NCI-H226 (cell line): ENCODE measurements at regions not wholly inside any gene's neighbourhood (a gene's known extent, or its start where the extent isn't known, plus 50 kb on each side); places are given as distances from the start of the nearest gene placed in this dataset.
"Not testable (repeated sequence)": the region's sequence is repeated elsewhere in the genome, so short reads cannot be mapped to it uniquely, and the experiment has no call there.

ENCODE experiments used
- DNase-seq: peaks from one replicate; pipeline ENCODE4 v3.0.0-alpha.2; 2015

- DNase-seq: no peak
Observed at GRCh38 chr16:52725461-52725860, 178.5 kb upstream of the TOX3 start.

- DNase-seq: no peak
Observed at GRCh38 chr16:52725043-52725442, 178.1 kb upstream of the TOX3 start.

- DNase-seq: no peak
Observed at GRCh38 chr16:52721331-52721730, 174.4 kb upstream of the TOX3 start.

DNA sequence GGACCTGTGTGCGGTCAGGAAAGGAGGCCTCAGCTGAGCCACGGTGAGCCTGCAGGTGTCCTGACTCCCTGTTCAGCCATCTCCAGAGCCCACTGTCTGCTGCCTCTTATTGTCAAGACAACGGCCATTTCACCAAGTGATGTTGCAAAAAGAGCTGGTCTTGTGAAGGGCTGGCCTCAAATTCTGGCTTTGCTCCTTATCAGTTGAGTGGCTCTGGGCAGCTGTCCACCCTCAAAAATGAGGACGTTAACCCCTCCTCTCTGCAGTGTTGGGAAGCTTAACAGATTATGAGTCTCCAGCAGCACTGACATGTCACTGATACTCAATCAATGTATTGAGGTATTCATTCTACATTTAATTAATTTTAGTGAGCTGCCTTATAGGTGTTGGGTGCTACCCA lies 171.1 kb upstream of the TOX3 start:
- no peak for DNase-seq

GRCh38 chr16:52713740-52714139 lies 166.8 kb upstream of the TOX3 start:
- DNase-seq: no peak

DNA sequence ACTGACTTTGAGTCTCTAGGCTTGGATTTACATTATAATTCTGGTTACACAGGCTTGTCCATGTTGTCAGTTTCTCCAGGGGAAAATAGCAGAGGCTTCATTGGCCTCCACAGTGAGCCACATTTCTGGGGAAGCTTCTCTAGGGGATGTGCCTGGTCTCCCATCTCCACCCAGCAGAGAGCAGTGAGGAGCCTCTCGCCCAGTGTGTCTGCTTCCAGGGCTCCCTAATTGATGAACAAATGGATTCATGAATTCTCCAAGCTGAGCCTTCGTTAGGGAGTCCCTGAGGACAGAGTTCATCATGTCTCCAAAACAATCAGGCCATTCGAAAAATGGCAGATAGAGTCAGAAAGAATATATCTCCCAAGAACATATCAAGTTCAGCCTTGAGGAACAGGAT lies 162.4 kb upstream of the TOX3 start:
- DNase-seq: no peak

DNA sequence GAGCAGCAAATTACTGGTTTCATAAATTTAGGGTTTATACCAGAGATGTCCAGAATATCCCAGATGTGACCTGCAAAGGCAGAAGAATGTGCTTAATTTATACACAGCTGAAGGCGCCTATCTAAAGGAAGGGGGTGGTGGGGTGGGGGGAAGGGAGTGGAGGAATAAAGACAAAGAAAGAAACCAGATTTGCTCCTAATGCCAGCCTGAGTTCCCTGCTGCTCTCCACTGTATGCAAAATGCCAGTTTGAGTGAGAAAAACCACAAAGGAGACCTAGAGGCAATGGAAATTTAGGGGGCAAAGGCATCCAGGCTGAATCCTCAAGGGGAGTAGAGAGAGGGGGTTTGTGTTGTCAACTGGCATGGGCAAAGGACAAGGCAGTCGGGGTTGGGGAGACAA lies 161.5 kb upstream of the TOX3 start:
- no peak for DNase-seq

DNA sequence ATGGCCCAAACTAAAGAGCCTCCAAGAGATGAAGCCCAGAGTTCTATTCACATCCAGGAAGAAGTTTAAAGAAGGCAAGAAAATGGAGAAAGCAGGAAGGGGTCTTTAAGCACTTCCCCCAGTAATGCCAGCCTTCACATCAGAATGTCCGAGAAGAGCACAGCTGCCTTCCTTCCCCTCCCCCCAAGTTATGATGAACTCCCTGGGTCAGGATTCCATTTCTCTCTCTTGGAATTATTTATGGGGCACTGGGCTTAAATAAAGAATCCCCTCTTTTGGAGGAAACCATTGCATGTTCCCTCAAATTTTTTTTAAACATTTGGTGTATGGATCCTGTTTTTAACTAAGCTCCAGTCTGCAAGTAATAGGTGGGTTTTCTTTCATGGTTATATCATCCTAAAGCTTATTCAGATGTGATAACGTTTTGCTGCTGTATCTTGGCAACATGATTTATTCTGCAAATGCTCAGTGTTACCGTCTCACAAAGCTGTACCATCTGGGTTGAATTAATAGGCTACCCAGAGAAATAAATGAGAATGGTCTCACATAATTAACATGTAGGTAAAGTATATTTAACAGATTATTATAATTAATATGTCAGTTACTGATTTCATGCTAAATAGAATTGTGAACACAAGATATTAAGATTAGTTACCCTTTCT lies 160.9 kb upstream of the TOX3 start:
- no peak for DNase-seq

DNA sequence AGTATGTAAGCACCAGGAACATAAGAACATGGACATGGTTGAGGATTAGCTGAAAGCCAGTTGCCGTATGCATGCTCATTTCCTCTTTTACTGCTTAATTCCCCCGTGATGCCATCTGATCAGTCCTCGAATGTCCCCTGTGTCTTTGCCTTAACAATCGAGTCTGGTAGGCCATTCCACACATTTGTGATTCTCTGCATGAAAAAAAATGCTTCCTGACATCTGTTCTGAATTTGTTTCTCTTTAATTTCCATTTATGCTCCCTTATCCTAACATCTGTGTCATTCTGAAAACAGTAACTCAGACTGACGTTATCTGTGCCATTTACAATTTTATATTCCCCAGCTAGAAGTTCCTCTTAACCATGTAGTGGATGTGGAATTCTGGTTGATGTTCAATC lies 158.2 kb upstream of the TOX3 start:
- DNase-seq: no peak

DNA sequence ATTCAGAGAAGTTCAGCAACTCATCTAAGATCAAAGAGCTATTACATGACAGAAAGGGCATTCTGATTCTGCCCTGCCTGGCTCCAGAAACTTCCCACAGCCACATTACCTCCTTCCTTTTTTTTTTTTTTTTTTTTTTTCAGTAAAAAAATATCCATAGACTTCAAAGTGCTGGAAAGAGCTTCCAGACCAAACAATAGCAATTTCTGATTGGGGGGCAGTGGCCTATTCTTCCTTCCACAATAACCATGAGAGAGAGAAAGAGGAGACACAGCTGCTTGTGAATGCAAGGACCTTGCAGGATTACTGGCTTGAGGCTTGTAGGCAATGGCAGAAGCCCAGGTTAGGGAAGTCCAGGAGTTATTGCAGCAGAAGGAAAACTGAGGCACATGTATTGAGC lies 151.0 kb upstream of the TOX3 start:
- DNase-seq: no peak

GRCh38 chr16:52696126-52696525 lies 149.2 kb upstream of the TOX3 start:
- no peak for DNase-seq

DNA sequence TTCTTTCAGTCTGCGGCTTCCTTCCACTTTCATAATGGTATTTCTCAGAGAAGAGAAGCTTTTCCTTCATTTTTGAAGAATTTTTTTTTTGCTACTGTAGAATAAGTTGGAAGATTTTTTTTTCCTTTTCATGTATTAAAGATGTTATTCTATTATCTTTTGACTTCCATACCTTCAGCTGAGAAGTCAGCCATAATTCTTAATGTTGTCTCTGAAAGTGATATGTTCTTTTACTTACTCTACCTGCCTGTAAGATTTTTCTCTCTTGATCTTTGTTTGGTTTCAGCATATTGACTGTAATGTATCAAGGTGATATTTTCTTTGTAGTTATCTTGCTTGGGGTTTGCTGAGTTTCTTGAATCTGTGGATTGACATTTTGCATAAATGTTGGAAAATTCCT lies 143.5 kb upstream of the TOX3 start:
- DNase-seq: no peak

DNA sequence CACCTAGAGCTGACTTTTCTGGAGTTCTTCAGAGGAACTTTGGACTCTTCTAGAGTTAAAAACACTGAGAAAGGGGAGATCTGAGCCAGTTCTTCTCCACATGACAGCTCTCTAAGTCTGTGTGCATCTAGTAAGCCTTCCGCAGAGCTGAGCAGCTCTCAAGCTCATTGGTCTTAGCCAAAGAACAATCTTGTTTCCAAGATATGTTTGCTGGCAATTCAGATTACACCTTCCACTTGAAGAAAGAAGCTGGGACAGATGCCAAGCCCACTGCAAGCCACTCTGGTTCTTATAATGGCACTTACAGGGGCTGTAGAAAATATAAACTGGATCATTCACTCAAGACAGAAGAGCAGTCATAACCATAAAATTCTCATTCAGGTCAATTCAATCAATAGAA lies 134.1 kb upstream of the TOX3 start:
- DNase-seq: no peak

DNA sequence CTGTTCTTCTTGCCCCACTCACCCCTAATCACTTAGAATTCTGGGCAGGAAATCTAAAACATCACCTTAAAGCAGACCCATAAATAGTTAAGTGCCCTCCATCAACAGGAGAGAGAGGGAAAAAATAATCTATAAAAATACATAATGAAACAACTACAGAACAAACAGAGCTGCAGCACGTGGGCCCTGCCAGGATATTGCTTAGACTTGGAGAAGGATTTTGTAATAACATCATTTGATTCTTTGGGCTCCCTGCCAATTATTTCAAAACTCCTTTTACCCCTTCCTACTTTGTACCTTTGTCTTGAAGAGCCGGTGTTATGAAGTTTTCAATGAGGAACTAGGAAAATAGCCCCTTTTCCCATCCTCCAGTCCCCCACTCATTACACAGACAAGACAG lies 130.6 kb upstream of the TOX3 start:
- DNase-seq: no peak

DNA sequence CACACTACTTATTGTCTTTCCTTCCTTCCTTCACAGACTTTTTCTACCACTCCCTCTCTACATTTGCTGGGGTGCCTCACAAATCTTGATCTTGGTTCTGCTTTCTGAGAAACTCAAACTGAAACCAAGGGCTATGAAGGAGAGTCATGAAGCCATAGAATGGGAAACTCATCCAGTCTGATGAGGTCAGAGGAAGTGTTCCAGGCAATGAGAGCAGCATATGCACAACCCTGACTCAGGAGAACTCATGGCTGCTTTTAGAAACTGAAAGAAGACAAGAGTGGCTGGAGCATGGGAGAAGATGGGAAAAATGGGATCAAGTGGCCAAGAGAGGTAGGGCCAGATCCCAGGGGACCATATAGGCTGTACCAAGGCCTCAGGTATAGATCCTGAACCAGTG lies 130.0 kb upstream of the TOX3 start:
- no peak for DNase-seq

GRCh38 chr16:52671590-52671989 lies 124.6 kb upstream of the TOX3 start:
- DNase-seq: no peak

DNA sequence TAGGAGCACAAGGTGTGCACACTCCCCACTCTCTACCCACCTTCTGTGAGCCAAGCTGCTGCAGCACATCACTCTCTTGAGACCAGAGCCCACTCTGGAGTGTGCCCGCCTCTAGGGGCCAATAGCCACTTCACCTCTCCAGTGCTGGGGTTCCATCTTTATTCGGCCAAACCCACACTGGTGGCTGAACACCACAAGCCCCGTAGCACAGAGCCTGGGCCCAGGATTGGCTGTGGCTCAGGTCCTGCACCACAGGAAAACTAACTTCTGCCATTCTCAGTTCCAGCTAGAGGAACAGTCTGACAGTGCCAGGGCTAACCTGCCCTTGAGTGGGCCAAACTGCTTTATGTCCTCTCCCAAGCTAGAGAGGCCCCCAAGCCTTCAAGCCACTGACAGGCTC lies 111.0 kb upstream of the TOX3 start:
- no peak for DNase-seq

DNA sequence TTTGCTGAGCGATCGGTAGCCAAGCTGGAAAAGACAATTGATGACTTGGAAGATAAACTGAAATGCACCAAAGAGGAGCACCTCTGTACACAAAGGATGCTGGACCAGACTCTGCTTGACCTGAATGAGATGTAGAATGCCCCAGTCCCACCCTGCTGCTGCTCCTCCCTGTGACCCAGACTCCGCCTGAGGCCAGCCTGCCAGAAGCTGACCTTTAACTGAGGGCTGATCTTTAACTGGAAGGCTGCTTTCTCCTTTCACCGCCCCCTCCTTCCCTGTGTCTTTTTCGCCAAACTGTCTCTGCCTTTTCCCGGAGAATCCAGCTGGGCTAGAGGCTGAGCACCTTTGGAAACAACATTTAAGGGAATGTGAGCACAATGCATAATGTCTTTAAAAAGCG lies 109.0 kb upstream of the TOX3 start:
- DNase-seq: not testable (repeated sequence)

DNA sequence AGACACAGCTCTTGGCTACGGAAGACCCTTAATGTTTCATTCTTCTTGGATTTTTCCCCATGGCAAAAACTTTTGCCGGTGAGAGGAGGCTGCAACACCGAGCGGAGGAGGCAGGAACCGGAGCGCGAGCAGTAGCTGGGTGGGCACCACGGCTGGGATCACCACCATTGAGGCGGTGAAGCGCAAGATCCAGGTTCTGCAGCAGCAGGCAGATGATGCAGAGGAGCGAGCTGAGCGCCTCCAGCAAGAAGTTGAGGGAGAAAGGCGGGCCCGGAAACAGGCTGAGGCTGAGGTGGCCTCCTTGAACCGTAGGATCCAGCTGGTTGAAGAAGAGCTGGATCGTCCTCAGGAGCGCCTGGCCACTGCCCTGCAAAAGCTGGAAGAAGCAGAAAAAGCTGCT lies 108.2 kb upstream of the TOX3 start:
- not testable (repeated sequence) for DNase-seq

GRCh38 chr16:52652033-52652432 lies 105.1 kb upstream of the TOX3 start:
- no peak for DNase-seq

GRCh38 chr16:52650789-52651188 lies 103.8 kb upstream of the TOX3 start:
- no peak for DNase-seq

- DNase-seq: no peak
Observed at GRCh38 chr16:52650318-52650717, 103.4 kb upstream of the TOX3 start.

DNA sequence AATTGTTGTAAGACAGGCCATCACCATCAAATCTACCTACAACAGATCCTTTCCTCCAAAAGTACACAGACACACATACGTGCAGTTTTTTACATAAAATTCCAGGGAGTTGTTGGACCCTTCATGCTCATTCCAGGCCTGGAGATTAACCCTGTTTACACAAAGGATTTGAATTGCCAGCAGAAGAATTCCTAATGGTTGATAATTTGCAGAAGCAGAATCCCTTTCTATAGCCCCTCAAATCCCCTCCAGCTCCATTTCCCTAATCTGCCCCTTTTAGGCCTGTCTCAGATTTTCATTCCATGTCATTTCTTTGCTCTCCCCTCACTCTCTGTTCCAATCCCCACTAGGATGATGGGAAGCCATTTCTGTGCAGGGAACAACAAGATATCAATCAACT lies 102.9 kb upstream of the TOX3 start:
- no peak for DNase-seq

DNA sequence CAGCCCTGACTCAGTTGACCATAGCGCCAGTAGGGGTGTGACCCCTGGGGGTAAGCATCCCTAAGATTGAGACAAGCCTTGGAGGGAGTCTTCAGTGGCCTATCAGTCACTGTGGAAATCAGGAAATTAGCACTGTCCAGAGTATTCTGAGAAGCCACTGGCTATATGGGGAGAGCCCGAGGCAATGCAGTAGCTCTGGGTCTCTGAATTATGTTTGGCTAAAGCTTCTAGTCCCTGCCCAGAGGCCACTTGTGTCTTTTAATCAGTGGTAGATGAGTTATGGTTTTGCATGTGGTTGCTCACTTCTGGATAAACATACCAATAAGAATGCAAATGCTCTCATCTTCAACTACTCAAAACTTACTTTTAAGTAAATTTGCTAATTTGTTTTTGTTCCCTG lies 100.6 kb upstream of the TOX3 start:
- no peak for DNase-seq

GRCh38 chr16:52643006-52643405 lies 96.1 kb upstream of the TOX3 start:
- DNase-seq: no peak

GRCh38 chr16:52634528-52634927 lies 87.6 kb upstream of the TOX3 start:
- DNase-seq: no peak
